GM11168 (cell line): ENCODE measurements at regions not wholly inside any gene's neighbourhood (a gene's known extent, or its start where the extent isn't known, plus 50 kb on each side); places are given as distances from the start of the nearest gene placed in this dataset.

Source experiments
- in situ Hi-C: fragments of 300-500 bp; cut with MboI; formaldehyde crosslinking; loops from one replicate; pipeline ENCODE4 v1.12.0; 2022; ENCODE audit warnings: low sequenced_read_pairs; ENCODE audit not compliant: unreplicated experiment

DNA sequence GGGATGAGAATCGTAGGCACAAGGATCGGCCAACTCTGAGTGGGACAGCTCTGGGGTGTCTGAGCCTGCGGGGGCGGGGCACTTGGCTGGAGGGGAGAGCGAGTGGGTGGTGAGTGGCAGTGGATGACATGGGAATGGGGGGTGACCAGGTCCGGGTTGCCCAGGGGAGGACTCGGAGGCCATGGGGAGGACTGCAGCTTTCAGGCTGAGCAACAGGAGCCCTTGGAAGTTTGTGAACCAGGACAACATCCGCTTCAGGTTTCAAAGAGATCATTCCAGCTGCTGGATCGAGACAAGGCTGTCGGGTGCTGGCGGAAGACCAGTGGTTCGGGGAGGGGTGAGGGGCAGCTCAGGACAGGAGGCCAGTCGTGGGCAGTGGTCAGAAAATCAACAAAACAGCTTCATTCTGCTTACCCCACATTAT is 124.4 kb upstream of the IRF2BP2 start:
- in situ Hi-C loops = no loop called here

DNA sequence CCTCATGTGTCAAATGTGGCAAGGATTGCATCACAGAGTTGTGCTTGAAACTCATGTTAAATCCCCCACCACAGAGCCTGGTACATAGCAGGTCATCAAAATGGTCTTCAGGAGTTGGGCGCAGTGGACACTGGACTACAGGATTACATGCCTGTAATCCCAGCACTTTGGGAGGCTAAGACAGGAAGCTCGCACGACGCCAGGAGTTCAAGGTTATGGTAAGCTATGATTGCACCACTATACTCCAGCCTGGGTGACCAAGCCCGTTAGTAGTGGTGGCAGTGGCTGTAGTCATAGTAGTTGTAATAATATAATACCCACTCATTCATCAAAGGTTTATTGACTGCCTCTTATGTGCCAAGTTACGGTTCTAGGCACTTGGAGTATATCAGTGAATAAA is 123.4 kb upstream of the IRF2BP2 start:
- in situ Hi-C loops = no loop called here

DNA sequence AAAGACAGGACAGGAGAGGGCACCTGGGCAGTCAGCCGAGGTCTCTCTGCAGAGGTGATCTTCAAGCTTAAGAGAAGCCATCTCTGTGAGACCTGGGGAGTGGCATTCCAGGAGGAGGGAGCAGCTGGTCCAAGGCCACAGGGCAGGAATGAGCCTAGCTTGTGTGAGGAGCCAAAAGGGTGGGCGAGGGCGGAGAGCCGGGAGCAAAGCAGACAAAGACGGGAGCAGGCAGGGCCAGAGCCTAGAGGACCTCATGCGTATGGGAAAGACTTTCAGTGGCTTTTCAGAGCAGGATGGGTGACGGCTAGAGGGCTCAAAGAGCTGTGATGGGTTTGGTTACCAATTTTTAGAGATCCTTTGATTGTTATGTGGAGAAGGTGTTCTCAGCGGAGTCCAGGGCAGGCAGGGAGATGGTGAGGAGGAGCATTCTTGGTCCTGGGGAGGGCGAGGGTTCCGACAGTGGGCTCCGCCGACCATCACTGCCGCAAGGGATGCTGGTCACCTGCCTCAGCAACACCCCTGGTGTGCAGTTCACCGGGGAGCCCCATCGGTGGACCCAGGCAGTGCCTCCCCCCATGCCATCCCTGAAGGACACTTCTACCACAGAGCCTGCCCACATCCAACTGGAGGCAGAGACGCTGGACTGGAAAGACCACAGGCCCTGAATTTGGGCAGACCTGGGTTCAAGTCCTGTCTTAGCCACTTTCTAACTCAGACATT is 122.9 kb upstream of the IRF2BP2 start:
- in situ Hi-C loops = no loop called here

DNA sequence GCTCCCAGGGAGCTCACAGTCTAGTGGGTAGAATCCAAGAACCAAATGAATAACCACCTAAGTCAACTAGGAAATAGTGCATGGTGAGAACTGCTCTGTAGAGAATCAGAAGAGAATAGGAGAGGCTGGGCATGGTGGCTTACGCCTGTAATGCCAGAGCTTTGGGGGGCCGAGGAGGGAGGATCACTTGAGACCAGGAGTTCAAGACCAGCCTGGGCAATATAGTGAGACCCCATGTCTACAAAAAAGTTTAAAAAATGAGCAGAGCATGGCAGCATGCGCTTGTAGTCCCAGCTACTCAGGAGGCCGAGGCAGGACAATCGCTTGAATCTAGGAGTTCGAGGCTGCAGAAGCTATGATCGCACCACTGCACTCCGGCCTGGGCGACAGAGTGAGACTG is 122.3 kb upstream of the IRF2BP2 start:
- in situ Hi-C loops = no loop called here

DNA sequence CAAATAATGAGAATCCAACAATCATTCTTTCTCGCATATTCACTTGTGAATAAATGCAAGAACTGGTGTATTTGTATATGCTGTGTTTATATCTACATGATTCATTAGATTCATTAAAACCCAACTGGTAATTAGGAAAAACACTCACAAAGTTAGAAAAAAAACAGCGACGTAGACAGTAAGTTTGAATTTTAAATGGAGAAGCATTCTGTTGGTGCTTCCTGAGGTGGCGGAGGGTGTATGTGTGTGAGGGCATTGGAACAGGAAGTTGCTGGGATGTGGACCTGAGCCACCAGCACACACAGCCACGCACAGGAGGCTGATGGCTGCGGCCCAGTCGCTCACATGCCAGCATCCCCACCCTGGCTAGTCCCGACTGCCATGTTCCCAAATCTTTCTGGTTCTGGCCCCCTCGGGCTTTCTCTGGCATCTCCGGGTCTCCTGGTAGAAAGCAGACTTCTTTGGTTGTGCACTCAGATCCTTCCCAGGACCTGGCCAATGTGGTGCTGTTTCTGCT is 121.6 kb upstream of the IRF2BP2 start:
- in situ Hi-C loops = no loop called here

DNA sequence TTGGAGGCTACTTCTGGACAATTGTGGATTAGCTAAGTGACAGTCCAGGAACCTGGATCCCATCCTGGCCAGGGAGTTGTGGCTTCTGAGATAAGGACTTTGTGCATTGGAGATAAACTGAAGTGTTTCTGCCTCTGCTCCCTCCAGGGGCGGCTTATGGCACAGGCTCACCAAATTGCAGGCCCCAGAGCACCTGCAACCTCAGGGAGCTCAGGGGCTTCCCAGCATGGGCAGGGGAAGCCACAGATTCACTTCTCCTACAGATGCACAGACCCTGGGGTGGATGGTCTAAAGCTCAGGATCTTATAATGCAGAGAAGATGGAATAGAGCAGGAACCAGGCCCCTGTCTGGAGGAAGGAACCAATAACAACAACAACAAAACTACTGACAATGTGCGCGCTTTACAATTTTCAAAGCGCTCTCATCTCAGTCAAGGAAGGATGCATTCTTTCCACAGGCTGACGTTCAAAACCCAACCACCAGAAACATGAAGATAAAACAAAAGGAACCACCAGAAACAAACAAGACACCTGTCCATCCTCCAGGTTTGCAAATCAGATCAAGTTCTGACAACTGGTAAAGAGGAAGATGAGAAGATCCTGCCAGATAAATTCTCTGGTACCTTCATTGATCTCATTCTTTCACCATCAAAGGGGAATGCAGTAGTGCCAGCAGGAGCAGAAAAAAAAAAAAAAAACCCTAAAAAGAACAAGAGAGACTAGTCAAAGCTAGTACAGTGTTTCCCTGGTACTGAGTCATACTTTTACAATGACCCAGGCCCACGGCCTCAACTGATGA is 121.0 kb upstream of the IRF2BP2 start:
- in situ Hi-C loops = no loop called here

DNA sequence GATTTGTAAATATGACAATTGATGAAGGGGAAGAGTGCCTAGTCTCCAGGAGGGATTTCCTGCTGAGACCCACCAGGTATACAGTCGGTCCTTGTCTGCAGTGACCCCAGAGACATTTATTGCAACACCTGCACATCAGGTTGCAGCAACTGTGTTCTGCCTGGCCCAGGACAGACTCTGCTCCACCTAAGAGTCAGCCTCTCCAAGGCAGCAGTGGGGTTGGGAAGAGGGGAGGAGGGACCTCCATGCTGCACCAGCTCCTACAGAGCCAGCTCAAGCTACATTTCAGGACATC is 120.4 kb upstream of the IRF2BP2 start:
- in situ Hi-C loops = no loop called here

DNA sequence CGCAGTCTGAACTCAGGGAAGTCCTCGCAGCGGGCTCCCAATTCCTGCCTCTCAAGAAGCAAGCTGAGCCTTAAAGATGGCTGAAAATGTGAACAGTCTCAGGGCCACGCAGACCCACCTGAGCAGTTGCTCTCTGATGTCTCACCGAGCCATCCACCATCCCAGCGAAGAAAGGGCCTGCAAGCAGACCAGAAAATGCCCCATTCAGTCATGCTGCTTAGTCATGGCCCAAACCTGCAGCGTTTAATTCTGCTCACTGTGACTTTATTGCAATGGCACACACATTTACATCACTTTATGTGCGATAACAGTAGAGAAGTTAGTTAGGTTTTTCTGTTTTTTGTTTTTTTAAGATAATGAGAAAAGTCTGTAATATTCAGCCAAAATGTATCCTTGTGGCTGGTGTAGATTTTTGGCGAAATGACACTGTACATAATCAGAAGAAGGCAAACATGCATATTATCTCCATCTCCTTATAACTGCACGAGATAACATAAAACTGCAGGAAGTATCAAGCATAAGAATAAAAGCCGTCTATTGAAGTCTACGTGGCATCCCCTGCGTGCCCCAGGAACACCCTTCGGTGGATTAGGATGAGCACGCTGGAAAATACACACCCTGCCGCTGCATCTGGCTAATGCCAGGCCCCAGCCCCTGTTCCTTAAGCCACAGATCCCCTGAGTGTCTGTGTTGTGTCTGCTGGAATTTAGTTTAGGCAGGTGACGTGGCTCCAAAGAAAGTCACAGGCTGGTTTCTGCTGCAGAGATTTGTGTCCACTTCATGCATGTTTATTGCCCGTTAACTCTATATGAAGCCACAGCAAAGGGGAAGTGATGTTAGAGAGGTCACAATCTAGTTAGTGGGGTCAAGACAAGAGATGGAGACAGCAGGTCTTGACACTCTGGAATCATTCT is 119.8 kb upstream of the IRF2BP2 start:
- in situ Hi-C loops = no loop called here

DNA sequence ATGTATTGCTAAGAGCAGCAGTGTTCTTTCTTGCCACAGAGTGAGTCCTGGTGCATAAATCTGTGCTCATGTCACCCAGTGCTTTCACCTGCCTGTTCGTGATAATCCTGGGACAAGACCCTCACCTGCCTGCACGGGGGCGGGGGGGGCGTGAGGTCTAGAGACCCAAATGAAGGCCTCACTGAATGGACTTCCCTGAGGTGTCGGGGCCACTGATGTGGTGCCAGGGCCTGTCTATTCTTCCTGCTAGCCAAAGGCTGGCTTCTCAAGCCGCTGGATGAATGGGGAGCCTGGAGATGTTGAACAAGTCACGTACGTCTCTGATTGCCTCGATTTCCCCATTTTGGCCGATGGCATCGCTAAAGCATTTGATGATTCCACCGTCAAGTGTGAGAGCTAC is 118.8 kb upstream of the IRF2BP2 start:
- in situ Hi-C loops = no loop called here

DNA sequence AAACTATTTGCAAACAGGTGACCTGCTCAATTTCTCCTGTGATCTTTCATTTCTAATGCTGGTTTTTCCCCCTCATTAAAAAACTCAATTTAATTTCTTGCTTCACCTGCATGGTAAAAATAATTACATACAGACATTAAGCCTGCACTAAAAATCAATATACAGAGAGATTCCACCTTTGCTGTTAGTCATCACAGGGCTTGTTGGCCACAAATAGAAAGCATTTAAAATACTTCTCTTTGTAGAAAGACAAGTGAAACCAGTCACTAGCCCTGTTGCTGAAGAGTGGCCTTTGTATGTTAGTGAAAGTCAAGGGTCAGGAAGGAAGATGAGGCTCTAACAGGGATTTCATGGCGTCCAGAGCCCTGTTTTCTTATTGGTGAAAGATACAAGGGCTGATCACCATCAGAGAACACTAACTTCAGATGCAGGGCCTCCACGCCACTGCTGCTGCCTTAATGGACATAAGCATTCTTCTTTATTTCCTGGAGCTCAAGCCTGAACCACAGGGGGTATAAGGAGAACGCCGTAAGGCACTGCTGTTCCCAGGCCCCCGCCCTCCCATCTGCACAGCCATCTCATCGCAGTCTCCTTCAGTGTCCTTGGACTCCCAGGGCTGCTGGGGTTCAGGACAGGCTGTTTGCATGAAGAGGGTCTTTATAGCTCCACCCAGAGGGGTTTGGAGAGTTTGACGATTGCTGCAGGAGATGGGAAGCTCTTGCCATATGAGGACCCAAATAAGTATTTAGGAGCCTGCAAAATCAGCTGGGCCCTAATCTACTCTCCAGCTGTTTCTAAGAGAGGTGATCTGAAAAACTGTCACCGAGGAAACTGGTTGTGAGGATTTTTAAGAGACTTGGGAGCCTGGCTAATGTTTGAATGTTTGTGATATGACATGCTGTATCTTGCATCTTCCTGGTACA is 117.3 kb upstream of the IRF2BP2 start:
- in situ Hi-C loops = no loop called here

DNA sequence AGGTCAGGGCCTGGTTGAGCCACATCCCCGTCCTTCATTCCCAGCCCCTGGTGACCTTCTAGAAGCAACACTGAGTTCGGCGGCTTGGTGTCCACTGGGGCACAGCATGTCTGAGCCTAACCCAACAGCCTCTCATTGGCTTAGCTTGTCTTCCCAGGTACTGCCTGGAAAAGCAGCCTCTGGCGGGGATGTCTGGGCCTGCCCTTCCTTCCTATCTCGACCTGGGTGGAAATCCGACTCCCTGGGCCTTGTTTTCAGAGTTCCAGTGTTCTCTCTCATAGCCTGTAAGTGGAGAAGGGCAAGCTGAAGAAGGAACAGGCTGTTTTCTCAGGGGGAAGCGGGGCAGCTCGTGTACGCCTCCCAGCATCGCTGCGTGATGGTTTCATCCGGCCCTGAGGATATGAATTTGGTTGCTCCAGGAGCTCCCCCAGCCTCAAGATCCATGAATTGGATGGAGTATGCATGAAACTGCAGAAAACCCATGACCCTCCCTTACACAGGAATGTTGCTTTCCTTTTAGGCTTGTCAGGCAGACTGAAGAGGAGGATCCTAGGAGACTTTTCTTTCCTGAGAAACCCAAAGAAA is 116.5 kb upstream of the IRF2BP2 start:
- in situ Hi-C loops = no loop called here

DNA sequence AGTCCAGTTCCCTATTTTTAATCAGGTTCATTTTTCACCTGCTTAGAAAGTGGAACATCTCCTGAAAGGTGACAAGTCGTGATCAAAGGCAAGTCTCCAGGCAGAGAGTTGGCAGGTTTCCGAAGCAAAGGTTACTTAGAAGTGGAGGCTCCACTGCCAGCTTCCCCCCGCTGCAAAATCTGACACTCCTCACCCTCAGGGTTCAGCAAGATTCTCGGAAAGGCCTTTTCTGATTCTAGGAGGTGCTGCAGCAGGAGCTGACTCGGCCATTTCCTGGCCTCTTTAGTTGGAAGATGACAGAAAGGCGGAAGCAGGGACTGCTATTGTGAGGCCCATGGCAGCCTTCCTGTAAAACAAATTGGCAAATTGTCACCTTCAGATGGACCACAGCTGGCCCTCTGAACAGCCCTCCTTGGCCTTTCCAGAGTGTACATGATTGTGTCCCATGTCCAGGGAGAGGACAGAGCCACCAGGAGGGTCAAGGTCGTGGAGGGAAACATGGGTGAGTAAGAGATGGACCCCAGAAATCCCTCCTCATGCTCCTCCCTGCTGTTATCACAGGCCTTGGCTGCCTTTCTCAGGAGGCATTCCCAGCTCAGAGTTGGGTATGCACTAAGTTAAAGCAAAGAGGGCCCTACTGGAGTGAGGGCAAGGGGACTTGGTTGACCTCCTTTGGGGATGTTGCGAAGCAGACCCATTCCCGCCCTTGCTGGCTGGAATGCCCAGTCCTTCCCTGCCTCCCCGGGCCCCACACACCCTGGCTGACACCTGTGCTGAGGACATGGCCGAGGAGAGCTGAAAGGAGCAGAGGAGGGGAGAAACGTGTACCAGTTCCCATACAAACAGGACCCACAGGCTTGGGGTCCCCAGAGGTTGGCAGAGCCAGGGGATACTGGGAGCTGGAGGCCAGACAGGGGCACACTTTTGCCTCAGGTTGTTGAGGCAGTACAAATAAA is 115.5 kb upstream of the IRF2BP2 start:
- in situ Hi-C loops = no loop called here

DNA sequence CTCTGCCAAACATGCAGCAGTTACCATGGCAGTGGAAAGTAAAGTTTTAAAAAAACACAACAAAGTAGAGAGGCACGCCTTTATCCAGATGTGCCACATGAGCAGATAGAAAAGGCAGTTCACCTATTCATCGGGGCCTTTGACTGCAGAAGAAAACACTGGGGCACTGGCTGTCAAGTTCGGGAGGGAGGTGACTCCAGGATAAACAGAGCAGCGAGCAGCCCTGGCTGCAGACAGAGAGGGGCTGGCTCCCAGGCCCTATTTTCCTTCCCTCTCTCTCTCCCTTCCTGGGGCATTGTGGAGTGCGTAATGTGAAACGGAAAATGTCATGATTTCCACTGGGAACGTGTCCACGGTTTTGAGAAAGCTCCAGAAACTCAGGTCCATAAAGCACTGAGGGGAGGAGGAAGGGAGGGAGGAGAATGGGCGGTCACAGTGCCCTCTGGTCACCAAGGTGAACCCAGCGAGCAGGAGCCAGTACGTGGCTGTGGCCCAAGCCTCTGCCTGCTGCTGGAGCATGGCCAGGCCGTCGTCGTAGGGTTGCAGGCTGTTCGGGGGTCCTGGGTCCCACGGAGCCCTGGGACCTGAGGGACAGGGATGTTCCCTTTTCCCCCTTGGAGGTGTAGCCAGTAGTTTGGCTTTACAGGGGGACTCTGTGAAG is 114.7 kb upstream of the IRF2BP2 start:
- in situ Hi-C loops = no loop called here

DNA sequence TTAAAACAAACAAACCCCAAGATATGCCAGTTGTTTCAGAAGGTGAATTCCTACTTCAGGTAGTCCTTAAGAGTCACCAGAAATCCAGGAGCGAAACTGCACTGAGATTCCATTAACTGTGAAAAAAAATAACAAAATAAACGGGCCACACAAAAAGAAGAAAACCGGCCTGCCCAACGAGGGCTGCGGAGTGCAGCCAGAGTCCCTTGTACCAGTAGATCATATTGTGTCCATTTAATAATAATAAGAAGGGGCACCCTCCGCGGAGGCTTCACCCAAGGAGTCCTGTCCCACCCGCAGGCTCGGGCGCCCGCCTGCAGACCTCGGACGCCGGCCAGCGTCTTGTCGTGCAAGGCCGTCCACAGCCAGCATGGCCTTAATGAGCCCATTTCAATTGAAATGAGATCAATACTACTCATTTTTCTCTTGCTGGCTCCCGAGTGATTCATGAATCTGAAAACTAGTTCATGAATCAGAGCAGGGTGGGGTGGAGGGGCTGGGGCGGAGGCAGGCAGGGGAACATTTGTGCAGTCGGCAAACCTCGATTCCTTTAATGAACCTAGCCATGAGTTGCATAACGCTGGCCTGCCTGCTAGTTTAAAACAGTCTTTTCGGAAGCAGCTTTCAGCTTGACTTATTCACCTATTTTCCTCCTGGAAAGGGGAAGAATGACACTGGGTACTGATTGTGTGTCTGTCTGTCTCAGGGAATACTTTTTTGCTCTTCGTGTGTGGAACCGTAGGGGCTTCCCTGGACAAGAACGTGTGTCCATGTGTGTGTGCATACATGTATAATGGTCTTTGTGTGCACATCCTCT is 113.1 kb upstream of the IRF2BP2 start:
- in situ Hi-C loops = no loop called here

DNA sequence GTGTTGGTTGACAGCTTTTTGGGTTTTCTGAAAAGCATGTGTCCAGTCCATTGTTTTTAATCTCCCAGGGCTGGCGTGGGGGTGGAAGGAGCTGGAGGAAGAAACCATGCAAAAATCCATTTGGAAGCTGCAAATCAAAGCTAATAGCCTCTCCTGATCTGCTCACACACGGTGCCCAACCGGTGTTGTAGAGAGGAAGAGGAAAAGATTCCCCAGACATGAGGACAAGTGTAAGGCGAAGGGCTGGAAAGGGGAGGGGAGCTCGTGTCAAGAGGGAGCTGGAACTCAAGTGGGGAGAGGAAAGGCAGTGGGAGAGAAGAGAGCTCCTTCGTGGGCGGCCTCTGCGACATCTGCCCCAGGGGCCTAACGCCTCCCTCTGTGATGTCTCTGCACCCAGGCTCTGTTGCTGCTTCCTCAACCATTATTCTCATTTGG is 112.3 kb upstream of the IRF2BP2 start:
- in situ Hi-C loops = no loop called here

DNA sequence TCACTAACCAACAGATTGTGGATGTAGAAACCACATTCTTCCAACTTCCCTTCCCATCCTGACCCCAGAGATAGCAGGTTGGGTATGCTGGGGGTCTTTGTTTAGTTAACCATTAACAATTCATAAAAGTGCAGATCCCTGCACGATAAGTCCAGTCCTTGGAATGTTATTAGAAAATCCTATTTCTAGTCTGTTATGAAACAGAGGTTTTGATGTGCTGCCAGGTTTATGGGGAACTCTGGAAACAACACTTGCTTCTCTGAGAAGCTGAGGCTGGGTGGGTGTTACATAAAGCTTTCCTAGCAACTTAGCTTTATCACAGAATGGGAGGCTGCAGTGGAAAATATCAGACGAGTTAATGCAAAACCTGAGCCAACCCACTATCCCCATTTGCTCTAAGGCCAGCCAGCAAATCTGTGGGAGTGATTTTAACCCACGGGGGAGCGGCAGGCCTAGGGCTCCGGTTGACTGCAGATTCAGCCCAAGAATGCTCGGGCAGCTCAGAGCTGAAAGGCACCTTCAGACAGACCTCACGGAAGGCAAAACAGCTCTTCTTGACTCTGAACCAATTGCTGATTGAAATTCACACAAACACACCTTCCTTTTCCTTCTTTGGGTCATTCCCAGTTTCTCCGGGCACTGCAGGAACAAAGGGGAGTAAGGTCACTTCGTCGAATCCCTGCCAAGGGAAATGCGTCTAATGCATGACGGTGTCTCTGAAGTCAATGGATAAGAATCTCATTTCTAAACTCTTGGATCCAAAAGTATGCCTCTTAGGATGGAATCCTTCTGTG is 111.7 kb upstream of the IRF2BP2 start:
- in situ Hi-C loops = no loop called here
